ENCODE measurements at regions not wholly inside any gene's neighbourhood (a gene's known extent, or its start where the extent isn't known, plus 50 kb on each side); places are given as distances from the start of the nearest gene placed in this dataset.

- H3K27ac ChIP-seq (ENCODE audit: low read depth, low read length): no peak overlapping the region
- H3K27me3 ChIP-seq (ENCODE audit: insufficient read depth, low read length): no peaks in the 10 kb centered on the region
- WGBS: 90% methylated on average over 5 of the region's 5 CpGs
- no peaks in the 10 kb centered on the region for H3K36me3 ChIP-seq (ENCODE audit: insufficient read depth, low read length)
- no peak overlapping the region for H3K9ac ChIP-seq (ENCODE audit: low read depth, low read length)
- H3K4me1 ChIP-seq (ENCODE audit: insufficient read depth, low read length): peaks cover 12% of the 10 kb centered on the region
- no peak overlapping the region for H3K4me3 ChIP-seq (ENCODE audit: low read length)
- H3K9me3 ChIP-seq (ENCODE audit: insufficient read depth, low read depth, low read length): no peaks in the 10 kb centered on the region
Measured at GRCh38 chr4:187175197-187175596, 451.5 kb upstream of the FAT1 start.

GRCh38 chr4:187176261-187176910 is 452.7 kb upstream of the FAT1 start:
- H3K9me3 ChIP-seq (ENCODE audit: insufficient read depth, low read depth, low read length): no peaks in the 10 kb centered on the region
- no peak overlapping the region for H3K9ac ChIP-seq (ENCODE audit: low read depth, low read length)
- H3K4me1 ChIP-seq (ENCODE audit: insufficient read depth, low read length): peaks cover 12% of the 10 kb centered on the region
- no peak overlapping the region for H3K4me3 ChIP-seq (ENCODE audit: low read length)
- no peaks in the 10 kb centered on the region for H3K36me3 ChIP-seq (ENCODE audit: insufficient read depth, low read length)
- no peak overlapping the region for H3K27ac ChIP-seq (ENCODE audit: low read depth, low read length)
- 94% methylated on average over 24 of the region's 24 CpGs for WGBS
- no peaks in the 10 kb centered on the region for H3K27me3 ChIP-seq (ENCODE audit: insufficient read depth, low read length)

- Histone ChIP-seq H3K9ac (ENCODE audit: low read depth, low read length) (no peak overlapping the region), H3K36me3 (ENCODE audit: insufficient read depth, low read length) (no peaks in the 10 kb centered on the region), H3K4me1 (ENCODE audit: insufficient read depth, low read length) (peaks cover 14% of the 10 kb centered on the region), H3K9me3 (ENCODE audit: insufficient read depth, low read depth, low read length) (no peaks in the 10 kb centered on the region), H3K27ac (ENCODE audit: low read depth, low read length) (no peak overlapping the region), H3K27me3 (ENCODE audit: insufficient read depth, low read length) (no peaks in the 10 kb centered on the region), H3K4me3 (ENCODE audit: low read length) (no peak overlapping the region)
- WGBS: 76% methylated on average over 6 of the region's 6 CpGs
Measured at GRCh38 chr4:187178084-187178483, 454.4 kb upstream of the FAT1 start.

GRCh38 chr4:187178587-187178986 is 454.9 kb upstream of the FAT1 start:
- WGBS: 95% methylated on average over 6 of the region's 6 CpGs
- Histone ChIP-seq H3K9ac (ENCODE audit: low read depth, low read length) (no peak overlapping the region), H3K9me3 (ENCODE audit: insufficient read depth, low read depth, low read length) (no peaks in the 10 kb centered on the region), H3K27me3 (ENCODE audit: insufficient read depth, low read length) (no peaks in the 10 kb centered on the region), H3K4me3 (ENCODE audit: low read length) (no peak overlapping the region), H3K36me3 (ENCODE audit: insufficient read depth, low read length) (no peaks in the 10 kb centered on the region), H3K4me1 (ENCODE audit: insufficient read depth, low read length) (peaks cover 14% of the 10 kb centered on the region), H3K27ac (ENCODE audit: low read depth, low read length) (no peak overlapping the region)

- no peak overlapping the region for H3K9ac ChIP-seq (ENCODE audit: low read depth, low read length)
- no peaks in the 10 kb centered on the region for H3K27me3 ChIP-seq (ENCODE audit: insufficient read depth, low read length)
- no peaks in the 10 kb centered on the region for H3K9me3 ChIP-seq (ENCODE audit: insufficient read depth, low read depth, low read length)
- peaks cover 15% of the 10 kb centered on the region for H3K4me1 ChIP-seq (ENCODE audit: insufficient read depth, low read length)
- WGBS: 83% methylated on average over 10 of the region's 10 CpGs
- H3K27ac ChIP-seq (ENCODE audit: low read depth, low read length): no peak overlapping the region
- no peaks in the 10 kb centered on the region for H3K36me3 ChIP-seq (ENCODE audit: insufficient read depth, low read length)
- H3K4me3 ChIP-seq (ENCODE audit: low read length): no peak overlapping the region
Measured at GRCh38 chr4:187179086-187180058, 455.7 kb upstream of the FAT1 start.

- no peaks in the 10 kb centered on the region for H3K9me3 ChIP-seq (ENCODE audit: insufficient read depth, low read depth, low read length)
- WGBS: 68% methylated on average over 6 of the region's 6 CpGs
- no peak overlapping the region for H3K4me3 ChIP-seq (ENCODE audit: low read length)
- H3K4me1 ChIP-seq (ENCODE audit: insufficient read depth, low read length): peaks cover 18% of the 10 kb centered on the region
- no peaks in the 10 kb centered on the region for H3K27me3 ChIP-seq (ENCODE audit: insufficient read depth, low read length)
- no peak overlapping the region for H3K9ac ChIP-seq (ENCODE audit: low read depth, low read length)
- no peaks in the 10 kb centered on the region for H3K36me3 ChIP-seq (ENCODE audit: insufficient read depth, low read length)
- H3K27ac ChIP-seq (ENCODE audit: low read depth, low read length): no peak overlapping the region
Measured at GRCh38 chr4:187181054-187181453, 457.4 kb upstream of the FAT1 start.

- 94% methylated on average over 9 of the region's 9 CpGs for WGBS
- peaks cover 18% of the 10 kb centered on the region for H3K4me1 ChIP-seq (ENCODE audit: insufficient read depth, low read length)
Measured at GRCh38 chr4:187183346-187183745, 459.7 kb upstream of the FAT1 start.

GRCh38 chr4:187183826-187184225 is 460.2 kb upstream of the FAT1 start:
- Histone ChIP-seq H3K4me3 (ENCODE audit: low read length) (no peak overlapping the region), H3K36me3 (ENCODE audit: insufficient read depth, low read length) (no peaks in the 10 kb centered on the region), H3K27ac (ENCODE audit: low read depth, low read length) (no peak overlapping the region), H3K9ac (ENCODE audit: low read depth, low read length) (no peak overlapping the region), H3K27me3 (ENCODE audit: insufficient read depth, low read length) (no peaks in the 10 kb centered on the region), H3K9me3 (ENCODE audit: insufficient read depth, low read depth, low read length) (no peaks in the 10 kb centered on the region), H3K4me1 (ENCODE audit: insufficient read depth, low read length) (peaks cover 18% of the 10 kb centered on the region)
- whole genome bisulfite sequencing: 47% methylated on average over 2 of the region's 2 CpGs

More at GRCh38 chr4:187183346-187183745, 459.7 kb upstream of the FAT1 start:
- Histone ChIP-seq H3K27me3 (ENCODE audit: insufficient read depth, low read length) (no peaks in the 10 kb centered on the region), H3K9me3 (ENCODE audit: insufficient read depth, low read depth, low read length) (no peaks in the 10 kb centered on the region), H3K9ac (ENCODE audit: low read depth, low read length) (no peak overlapping the region), H3K36me3 (ENCODE audit: insufficient read depth, low read length) (no peaks in the 10 kb centered on the region), H3K4me3 (ENCODE audit: low read length) (no peak overlapping the region), H3K27ac (ENCODE audit: low read depth, low read length) (no peak overlapping the region)

GRCh38 chr4:187184508-187184907 is 460.9 kb upstream of the FAT1 start:
- H3K4me1 ChIP-seq (ENCODE audit: insufficient read depth, low read length): peaks cover 12% of the 10 kb centered on the region
- 92% methylated on average over 6 of the region's 6 CpGs for WGBS
- H3K9ac ChIP-seq (ENCODE audit: low read depth, low read length): no peak overlapping the region
- H3K36me3 ChIP-seq (ENCODE audit: insufficient read depth, low read length): no peaks in the 10 kb centered on the region
- no peaks in the 10 kb centered on the region for H3K9me3 ChIP-seq (ENCODE audit: insufficient read depth, low read depth, low read length)
- H3K27me3 ChIP-seq (ENCODE audit: insufficient read depth, low read length): no peaks in the 10 kb centered on the region
- no peak overlapping the region for H3K4me3 ChIP-seq (ENCODE audit: low read length)
- no peak overlapping the region for H3K27ac ChIP-seq (ENCODE audit: low read depth, low read length)

- no peaks in the 10 kb centered on the region for H3K36me3 ChIP-seq (ENCODE audit: insufficient read depth, low read length)
- no peak overlapping the region for H3K27ac ChIP-seq (ENCODE audit: low read depth, low read length)
- no peak overlapping the region for H3K9ac ChIP-seq (ENCODE audit: low read depth, low read length)
- no peak overlapping the region for H3K4me3 ChIP-seq (ENCODE audit: low read length)
- no peaks in the 10 kb centered on the region for H3K27me3 ChIP-seq (ENCODE audit: insufficient read depth, low read length)
- H3K9me3 ChIP-seq (ENCODE audit: insufficient read depth, low read depth, low read length): no peaks in the 10 kb centered on the region
- peaks cover 3% of the 10 kb centered on the region; the same call in 1 of the 2 replicates for H3K4me1 ChIP-seq (ENCODE audit: insufficient read depth, low read length)
- 77% methylated on average over 7 of the region's 7 CpGs for WGBS
Measured at GRCh38 chr4:187188118-187188517, 464.5 kb upstream of the FAT1 start.

- Histone ChIP-seq H3K4me1 (ENCODE audit: insufficient read depth, low read length) (peaks cover 3% of the 10 kb centered on the region; the same call in 1 of the 2 replicates), H3K9ac (ENCODE audit: low read depth, low read length) (no peak overlapping the region), H3K36me3 (ENCODE audit: insufficient read depth, low read length) (no peaks in the 10 kb centered on the region), H3K27ac (ENCODE audit: low read depth, low read length) (no peak overlapping the region), H3K4me3 (ENCODE audit: low read length) (no peak overlapping the region), H3K27me3 (ENCODE audit: insufficient read depth, low read length) (no peaks in the 10 kb centered on the region), H3K9me3 (ENCODE audit: insufficient read depth, low read depth, low read length) (no peaks in the 10 kb centered on the region)
- WGBS: 85% methylated on average over 3 of the region's 3 CpGs
Measured at GRCh38 chr4:187188741-187189140, 465.1 kb upstream of the FAT1 start.

Measured in HUES64 (cell line).